ENCODE measurements at regions not wholly inside any gene's neighbourhood (a gene's known extent, or its start where the extent isn't known, plus 50 kb on each side); places are given as distances from the start of the nearest gene placed in this dataset.

DNA sequence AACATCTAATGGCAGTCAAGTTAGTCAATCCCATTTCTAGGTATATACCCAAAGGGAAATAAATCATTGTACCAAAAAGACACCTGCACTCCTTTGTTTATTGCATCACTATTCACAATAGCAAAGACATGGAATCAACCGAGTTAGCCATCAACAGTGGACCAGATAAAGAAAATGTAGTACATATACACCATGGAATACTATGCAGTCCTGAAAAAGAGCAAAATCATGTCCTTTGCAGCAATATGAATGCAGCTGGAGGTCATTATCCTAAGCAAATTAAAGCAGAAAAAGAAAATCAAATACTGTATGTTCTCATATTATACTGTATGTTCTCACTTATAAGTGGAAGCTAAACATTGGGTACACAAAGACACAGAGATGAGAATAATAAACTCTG is 204.0 kb downstream of the KCNJ2 start:
- Histone ChIP-seq H3K4me3 (ENCODE audit: low read depth, low read length) (no peak overlapping the region), H3K27me3 (ENCODE audit: control insufficient read depth, insufficient read depth, low read length) (no peaks in the 10 kb centered on the region), H3K27ac (ENCODE audit: low read depth, low read length) (no peak overlapping the region), H3K9me3 (ENCODE audit: control insufficient read depth, insufficient read depth, low read length) (no peaks in the 10 kb centered on the region)
- POLR2A ChIA-PET: no interaction called here
- no peak for DNase-seq (ENCODE audit: low read depth, low spot score)
- CTCF ChIA-PET: no interaction called here
- TF ChIP-seq, protein P1, sequence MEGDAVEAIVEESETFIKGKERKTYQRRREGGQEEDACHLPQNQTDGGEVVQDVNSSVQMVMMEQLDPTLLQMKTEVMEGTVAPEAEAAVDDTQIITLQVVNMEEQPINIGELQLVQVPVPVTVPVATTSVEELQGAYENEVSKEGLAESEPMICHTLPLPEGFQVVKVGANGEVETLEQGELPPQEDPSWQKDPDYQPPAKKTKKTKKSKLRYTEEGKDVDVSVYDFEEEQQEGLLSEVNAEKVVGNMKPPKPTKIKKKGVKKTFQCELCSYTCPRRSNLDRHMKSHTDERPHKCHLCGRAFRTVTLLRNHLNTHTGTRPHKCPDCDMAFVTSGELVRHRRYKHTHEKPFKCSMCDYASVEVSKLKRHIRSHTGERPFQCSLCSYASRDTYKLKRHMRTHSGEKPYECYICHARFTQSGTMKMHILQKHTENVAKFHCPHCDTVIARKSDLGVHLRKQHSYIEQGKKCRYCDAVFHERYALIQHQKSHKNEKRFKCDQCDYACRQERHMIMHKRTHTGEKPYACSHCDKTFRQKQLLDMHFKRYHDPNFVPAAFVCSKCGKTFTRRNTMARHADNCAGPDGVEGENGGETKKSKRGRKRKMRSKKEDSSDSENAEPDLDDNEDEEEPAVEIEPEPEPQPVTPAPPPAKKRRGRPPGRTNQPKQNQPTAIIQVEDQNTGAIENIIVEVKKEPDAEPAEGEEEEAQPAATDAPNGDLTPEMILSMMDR (IDR thresholded peaks at IDR 0.05; ENCODE audit: low read depth, low read length): no peak

GRCh38 chr17:70374496-70374895 is 205.2 kb downstream of the KCNJ2 start:
- POLR2A ChIA-PET: no interaction called here
- CTCF ChIA-PET: no interaction called here
- Histone ChIP-seq H3K27ac (ENCODE audit: low read depth, low read length) (no peak overlapping the region), H3K4me3 (ENCODE audit: low read depth, low read length) (no peak overlapping the region), H3K9me3 (ENCODE audit: control insufficient read depth, insufficient read depth, low read length) (no peaks in the 10 kb centered on the region), H3K27me3 (ENCODE audit: control insufficient read depth, insufficient read depth, low read length) (no peaks in the 10 kb centered on the region)
- no peak for DNase-seq (ENCODE audit: low read depth, low spot score)
- TF ChIP-seq, protein P1 (IDR thresholded peaks at IDR 0.05; ENCODE audit: low read depth, low read length): no peak

- TF ChIP-seq, protein P1 (IDR thresholded peaks at IDR 0.05; ENCODE audit: low read depth, low read length): no peak
- no peaks in the 10 kb centered on the region for H3K27me3 ChIP-seq (ENCODE audit: control insufficient read depth, insufficient read depth, low read length)
- H3K27ac ChIP-seq (ENCODE audit: low read depth, low read length): no peak overlapping the region
- ChIA-PET POLR2A (no interaction called here), CTCF (interaction anchor here (0.6 kb wide), 1 partner anchor 1096 kb away, joined by 4 read pairs; no protein-coding TSS in a partner anchor)
- no peak overlapping the region for H3K4me3 ChIP-seq (ENCODE audit: low read depth, low read length)
- DNase-seq (ENCODE audit: low read depth, low spot score): no peak
- no peaks in the 10 kb centered on the region for H3K9me3 ChIP-seq (ENCODE audit: control insufficient read depth, insufficient read depth, low read length)
These were observed 206.1 kb downstream of the KCNJ2 start for GRCh38 chr17:70375406-70375805.

- Histone ChIP-seq H3K27me3 (ENCODE audit: control insufficient read depth, insufficient read depth, low read length) (no peaks in the 10 kb centered on the region), H3K4me3 (ENCODE audit: low read depth, low read length) (no peak overlapping the region), H3K9me3 (ENCODE audit: control insufficient read depth, insufficient read depth, low read length) (no peaks in the 10 kb centered on the region), H3K27ac (ENCODE audit: low read depth, low read length) (no peak overlapping the region)
- no peak for DNase-seq (ENCODE audit: low read depth, low spot score)
- TF ChIP-seq, protein P1 (IDR thresholded peaks at IDR 0.05; ENCODE audit: low read depth, low read length): no peak
- POLR2A ChIA-PET: no interaction called here
- CTCF ChIA-PET: interaction anchor here (0.6 to 1.1 kb wide), 2 partner anchors 853 to 1096 kb away, joined by 3 to 4 read pairs; no protein-coding TSS in a partner anchor
These were observed 206.8 kb downstream of the KCNJ2 start for GRCh38 chr17:70375813-70376770.

- TF ChIP-seq, protein P1 (IDR thresholded peaks at IDR 0.05; ENCODE audit: low read depth, low read length): no peak
- Histone ChIP-seq H3K9me3 (ENCODE audit: control insufficient read depth, insufficient read depth, low read length) (no peaks in the 10 kb centered on the region), H3K27me3 (ENCODE audit: control insufficient read depth, insufficient read depth, low read length) (no peaks in the 10 kb centered on the region), H3K27ac (ENCODE audit: low read depth, low read length) (no peak overlapping the region), H3K4me3 (ENCODE audit: low read depth, low read length) (no peak overlapping the region)
- ChIA-PET POLR2A (no interaction called here), CTCF (interaction anchor here (0.5 kb wide), 1 partner anchor 848 kb away, joined by 3 read pairs; no protein-coding TSS in a partner anchor)
- DNase-seq (ENCODE audit: low read depth, low spot score): no peak
These were observed 208.3 kb downstream of the KCNJ2 start for GRCh38 chr17:70377654-70378053.

Data from AG04450 (cell line).